Stimulated activated CD8-positive, alpha-beta memory T cell treated with anti-CD3 and anti-CD28 coated beads, Interleukin-12 subunit alpha, Interleukin-12 subunit beta, amount 100 ng/mL, for 24 hours (primary cell): ENCODE measurements at regions not wholly inside any gene's neighbourhood (a gene's known extent, or its start where the extent isn't known, plus 50 kb on each side); places are given as distances from the start of the nearest gene placed in this dataset.
A peak's percentile ranks its signal among the peaks of the same experiment; 100 is the strongest.

Source experiments
- DNase-seq: peaks from one replicate; pipeline ENCODE4 v3.0.0-alpha.2; 2020; ENCODE audit errors: extremely low read depth

DNA sequence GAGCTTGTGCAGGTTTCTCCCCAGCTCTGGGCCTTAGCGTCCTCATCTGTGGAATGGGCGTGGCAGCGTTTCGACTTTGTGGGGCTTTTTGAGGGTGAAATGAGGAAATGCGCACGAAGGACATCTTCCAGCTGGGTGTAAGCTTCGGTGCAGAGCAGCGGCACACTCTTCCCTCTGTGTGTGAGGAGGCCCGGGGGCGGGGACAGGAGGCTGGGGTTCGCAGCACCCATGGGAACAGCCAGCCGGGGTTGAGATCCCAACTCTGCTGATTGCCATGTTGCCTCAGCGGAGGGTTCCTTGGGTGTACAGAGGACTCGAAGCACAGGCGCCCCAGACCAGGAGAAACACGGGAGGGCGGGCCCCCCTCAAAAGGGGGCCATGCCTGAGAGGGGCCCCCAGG lies 265.6 kb downstream of the NSG2 start:
- DNase-seq: no peak

- peak; percentile 16 for DNase-seq
Observed at GRCh38 chr5:174311531-174312269, 266.2 kb downstream of the NSG2 start.

GRCh38 chr5:174312270-174312617 lies 266.7 kb downstream of the NSG2 start:
- DNase-seq: no peak

- DNase-seq: no peak
Observed at GRCh38 chr5:174312641-174313040, 267.1 kb downstream of the NSG2 start.

GRCh38 chr5:174313615-174314014 lies 268.1 kb downstream of the NSG2 start:
- no peak for DNase-seq

DNA sequence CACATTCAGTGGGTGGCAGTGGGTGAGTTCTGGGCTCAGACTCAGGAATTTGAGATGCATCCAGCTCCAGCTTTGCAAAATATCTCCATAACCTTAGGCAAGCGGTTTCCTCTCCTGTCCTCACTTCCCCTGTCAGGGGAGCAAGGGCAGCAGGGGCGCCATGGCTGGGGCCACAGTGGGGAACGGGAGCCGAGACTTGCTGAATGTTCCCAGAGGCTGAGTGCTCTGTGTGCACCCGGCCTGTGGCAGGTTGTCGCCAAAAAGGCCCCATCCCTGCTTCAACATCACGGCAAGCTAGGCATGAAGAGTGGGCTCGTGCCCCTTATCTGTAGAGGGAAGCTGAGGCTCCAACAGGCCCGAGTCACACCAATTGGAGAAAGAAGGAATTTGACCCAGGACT lies 268.8 kb downstream of the NSG2 start:
- no peak for DNase-seq

DNA sequence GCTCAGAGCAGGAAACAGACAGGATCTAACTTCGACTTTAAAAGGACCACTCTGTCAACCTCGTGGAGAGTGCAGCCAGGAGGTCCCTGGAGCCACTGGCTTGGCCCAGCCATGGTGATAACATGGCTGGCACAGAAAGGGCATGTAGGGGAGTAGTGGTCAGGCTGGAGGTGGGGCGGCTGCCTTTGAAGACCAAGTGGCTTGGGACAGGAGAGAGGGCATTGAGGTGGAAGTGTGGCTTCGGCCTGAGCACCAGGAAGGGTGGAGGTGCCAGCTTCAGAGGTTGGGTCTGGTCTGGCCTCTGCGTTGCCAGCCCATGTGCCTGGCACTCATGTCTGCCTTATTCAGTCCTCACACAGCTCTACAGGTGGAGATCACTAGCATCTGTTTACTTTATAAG lies 270.0 kb downstream of the NSG2 start:
- no peak for DNase-seq

DNA sequence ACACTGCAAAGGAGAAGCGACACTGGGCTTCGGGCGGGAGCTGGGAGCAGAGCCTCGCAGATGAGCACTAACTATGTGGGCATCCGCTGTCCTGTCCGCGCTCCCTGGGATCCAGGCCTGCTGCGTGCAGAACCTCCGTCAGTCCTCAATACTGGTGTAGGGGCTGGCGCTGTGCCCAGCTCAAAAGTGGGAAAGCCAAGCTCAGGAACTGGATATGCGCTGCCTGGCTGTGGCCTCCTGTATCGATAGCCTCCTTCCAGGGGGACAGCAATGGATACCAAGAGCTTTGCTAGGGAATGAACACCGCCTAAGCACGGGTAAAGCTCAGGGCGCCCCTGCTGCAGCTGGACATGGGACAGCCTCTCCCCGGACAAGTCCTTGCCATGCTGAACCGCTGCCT lies 270.4 kb downstream of the NSG2 start:
- DNase-seq: no peak

DNA sequence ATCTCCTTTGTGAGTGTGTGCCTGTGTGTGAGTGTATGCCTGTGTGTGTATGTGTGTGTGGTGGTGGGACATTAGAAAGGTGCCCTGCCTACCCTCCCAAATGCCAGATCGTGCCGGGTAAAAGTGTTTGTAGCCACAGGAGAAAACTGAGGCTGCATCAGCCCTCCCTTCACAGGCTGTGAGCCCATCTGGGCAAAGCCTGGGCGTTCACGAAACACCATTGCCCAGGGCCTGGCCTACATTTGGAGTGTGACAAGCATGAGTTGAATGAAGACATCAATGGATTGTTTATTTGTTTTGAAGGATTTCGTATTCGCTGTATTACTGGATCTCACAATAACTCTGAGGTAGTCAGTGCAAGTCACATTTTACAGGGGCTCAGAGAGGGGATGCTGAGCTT lies 270.8 kb downstream of the NSG2 start:
- DNase-seq: no peak

DNA sequence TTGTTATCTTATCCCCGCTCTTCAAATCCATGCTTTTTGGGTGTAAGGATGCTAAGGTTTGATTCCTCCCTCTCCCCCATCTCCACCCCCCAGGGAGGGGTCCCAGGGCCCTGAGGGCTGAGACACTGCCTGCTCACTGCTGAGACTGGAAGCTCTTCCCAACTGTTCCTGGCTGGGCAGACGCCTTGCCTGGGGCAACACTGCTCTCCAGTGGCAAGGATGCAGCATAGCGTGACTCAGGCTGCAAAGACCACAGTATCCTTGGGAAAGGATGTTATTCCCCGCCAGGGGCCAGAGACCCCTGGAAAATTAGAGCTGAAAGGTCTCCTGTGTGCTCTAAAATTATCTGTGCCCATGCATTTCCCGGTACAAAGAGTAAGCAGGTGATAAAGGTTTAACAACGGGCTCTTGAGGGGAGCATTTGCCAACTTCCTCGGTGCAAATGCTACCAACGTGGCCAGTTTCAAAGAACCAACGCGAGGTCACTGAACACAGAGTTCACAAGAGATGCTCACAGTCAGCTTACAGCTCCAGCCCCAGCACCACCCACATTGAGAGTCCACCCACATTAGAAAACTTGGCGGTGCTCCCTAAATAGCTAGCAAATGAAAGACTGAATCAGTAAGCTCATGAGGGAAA lies 271.9 kb downstream of the NSG2 start:
- DNase-seq: no peak

DNA sequence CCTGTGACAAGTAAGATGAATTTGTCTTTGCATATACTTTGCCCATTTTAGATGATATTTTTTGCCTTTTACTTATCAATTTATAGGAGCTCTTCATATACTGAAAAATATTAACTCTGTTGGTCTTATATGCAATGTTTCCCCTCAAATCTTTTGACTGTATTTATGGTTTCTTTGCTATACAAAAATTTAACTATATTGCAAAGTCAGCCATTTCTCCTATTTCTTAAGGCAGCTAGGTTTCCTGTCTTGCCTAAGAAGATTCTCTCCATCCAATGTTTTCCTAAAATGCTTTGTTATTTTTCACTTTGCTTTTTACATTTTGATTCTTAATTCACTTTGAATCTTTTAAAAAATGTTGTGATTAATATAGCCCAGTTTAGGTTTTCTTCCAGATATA lies 273.1 kb downstream of the NSG2 start:
- DNase-seq: no peak

GRCh38 chr5:174319551-174319950 lies 274.0 kb downstream of the NSG2 start:
- no peak for DNase-seq

DNA sequence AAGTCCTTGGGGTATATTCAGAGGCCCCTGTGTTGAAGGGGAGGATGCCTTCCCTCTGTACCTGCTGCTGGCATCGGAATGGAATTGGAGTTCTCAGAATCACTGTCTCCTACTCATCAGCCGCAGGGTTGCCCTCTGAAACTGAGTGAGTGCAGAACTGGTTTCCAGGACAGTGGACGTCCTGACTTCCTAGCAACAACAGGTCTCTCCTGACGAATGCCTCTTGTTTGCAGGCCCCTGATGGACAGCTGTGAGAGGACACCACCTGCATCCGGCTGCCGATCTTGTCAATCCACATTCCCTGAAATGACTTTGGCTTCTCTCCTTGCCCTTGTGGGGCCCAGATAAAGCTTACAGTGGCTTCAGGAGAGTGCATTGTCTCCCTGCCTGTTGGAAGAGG lies 274.5 kb downstream of the NSG2 start:
- DNase-seq: no peak

GRCh38 chr5:174323878-174324281 lies 278.4 kb downstream of the NSG2 start:
- no peak for DNase-seq

DNA sequence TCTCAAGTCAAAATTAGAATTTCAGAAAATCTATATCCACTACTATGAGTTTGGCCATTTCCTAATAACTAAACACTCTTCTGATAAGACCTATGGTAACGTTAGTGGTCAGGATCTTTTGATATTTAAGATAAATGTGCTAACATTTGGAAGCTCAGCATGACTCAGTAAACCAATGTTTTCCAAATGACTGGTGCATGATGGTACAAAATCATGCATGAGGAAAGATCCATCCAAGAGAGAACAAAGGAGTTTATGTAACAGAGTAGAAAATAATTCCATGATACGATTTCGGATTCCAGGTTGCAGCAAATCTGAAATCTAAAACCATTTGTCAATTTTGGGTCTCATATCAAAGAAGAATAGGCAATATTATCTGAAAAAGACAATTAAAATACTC lies 279.2 kb downstream of the NSG2 start:
- no peak for DNase-seq

DNA sequence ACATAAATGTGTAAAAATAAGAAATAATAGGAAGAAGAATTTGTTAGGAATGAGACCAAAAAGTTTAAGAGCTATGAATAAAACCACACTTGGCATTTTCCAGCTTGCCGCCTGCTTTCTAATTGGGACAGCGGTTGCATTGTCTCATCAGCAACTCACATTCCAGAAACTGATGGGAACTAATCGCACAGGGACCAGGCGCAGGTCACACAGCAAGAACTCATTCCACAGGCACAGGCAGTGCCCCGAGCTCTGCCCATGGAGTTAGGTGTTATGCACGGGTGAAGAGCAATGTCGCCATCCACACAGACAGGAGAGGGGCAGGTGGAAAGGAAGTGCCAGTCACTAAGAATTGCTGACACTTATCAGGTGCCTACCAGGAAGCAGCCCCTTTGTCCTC lies 279.9 kb downstream of the NSG2 start:
- no peak for DNase-seq

- DNase-seq: no peak
Observed at GRCh38 chr5:174325961-174326360, 280.5 kb downstream of the NSG2 start.

DNA sequence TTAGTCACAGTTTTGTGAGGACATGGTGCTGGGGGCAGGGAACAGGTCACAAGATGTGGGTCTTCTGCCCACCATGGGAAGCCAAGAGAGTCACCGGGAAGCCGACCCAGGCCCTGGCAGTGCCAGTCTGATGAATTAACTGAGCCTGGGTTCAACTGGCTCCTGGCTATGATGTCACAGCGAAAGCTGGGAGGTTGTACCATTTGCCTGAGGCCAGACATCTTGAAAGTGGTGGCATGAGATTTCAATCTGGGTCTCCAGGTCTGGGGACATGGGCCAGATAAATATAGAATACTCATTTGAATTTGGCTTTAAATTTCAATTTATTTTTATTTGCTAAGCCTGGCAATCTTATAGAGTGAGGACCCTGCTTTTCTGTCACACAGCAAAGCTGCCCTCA lies 280.9 kb downstream of the NSG2 start:
- no peak for DNase-seq

DNA sequence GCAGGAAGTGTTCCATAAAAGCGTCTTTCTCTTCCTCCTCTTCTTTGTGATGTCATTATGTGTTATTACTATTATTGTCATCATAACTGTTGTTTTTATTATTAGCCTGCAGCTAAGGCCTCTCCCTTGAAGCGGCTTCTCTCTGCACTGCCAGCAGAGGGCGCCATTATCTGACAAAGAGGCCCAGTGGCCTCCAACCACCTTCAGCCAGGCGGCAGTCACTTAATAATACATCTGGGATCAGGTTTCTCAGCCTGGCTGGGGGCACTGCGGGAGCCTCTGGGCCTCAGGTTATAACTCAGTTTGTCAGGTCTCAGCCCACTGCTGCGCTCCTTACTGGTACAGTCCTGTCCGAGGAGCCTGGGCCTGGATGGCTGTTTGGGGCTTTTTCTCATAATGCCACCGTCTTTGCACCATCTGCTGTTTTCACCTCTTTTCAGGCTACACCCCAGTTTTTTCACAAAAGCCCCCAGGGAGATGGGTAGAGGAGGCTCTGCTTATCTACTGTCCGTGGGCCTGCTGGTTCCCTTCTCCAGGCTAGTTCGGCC lies 281.9 kb downstream of the NSG2 start:
- no peak for DNase-seq

GRCh38 chr5:174327896-174328295 lies 282.4 kb downstream of the NSG2 start:
- DNase-seq: no peak

DNA sequence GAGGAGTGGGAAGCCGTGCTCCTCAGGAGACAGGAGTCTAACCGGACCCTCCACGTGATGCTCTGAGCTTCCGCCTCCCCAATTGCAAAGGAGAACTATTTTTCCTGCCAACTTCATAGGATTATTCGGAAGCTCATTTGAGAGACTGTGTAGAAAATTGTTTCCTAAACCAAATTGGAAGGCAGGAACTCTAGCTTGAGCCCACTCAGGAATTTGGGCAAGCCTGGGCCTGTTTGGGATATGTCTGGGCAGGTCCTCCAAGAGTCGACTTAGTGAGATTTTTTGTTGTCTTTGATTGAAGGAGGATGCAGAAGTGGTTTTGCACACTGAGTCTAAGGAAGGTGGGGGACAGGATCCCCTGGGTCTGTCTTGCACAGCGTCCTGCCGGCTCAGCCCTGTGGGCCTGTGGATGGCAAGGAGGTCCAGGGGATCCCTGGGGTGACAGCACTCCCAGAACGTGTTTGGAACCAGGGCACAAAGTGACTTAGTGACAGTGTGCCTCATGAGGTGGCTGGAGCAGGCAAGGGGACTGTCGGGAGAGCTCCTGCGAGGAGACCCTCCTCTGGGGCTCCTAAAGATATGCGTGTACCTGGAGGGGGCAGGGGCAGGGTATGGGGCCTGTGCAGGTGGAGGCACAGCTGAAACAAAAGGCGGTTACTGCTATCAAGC lies 283.3 kb downstream of the NSG2 start:
- no peak for DNase-seq

DNA sequence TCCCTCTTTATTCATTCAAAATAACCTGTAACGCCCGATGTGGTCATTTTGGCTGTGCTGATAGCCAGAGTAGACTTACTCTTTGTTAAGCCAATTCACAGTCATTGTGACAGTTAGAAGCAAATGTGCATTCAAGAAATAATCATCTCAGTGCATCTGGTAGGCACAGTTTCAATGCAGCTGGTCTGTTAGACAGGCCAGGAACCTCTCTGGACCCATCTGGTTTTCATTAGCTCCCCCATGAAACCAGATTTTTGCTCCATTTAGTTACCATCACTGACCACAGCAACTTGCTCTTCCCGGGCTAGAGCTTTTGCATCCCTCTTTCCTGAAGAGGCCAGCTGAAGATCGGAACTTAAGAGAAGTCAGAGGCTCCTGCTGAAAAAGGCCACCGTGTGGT lies 284.2 kb downstream of the NSG2 start:
- no peak for DNase-seq
